HUES48 (cell line): ENCODE measurements at regions not wholly inside any gene's neighbourhood (a gene's known extent, or its start where the extent isn't known, plus 50 kb on each side); places are given as distances from the start of the nearest gene placed in this dataset.

Source experiments
- H3K27ac ChIP-seq: one replicate; pipeline ENCODE4 v1.7.0; 2013; ENCODE audit warnings: low read depth, low read length, inconsistent platforms
- H3K27me3 ChIP-seq: 2 replicates; pipeline ENCODE4 v1.6.1; 2013; ENCODE audit warnings: mild to moderate bottlenecking, low read length; ENCODE audit not compliant: control insufficient read depth, insufficient read depth
- H3K36me3 ChIP-seq: 2 replicates; pipeline ENCODE4 v1.6.1; 2013; ENCODE audit warnings: low read length; ENCODE audit not compliant: control insufficient read depth, insufficient read depth
- H3K4me1 ChIP-seq: 2 replicates; pipeline ENCODE4 v1.6.1; 2013; ENCODE audit warnings: mild to moderate bottlenecking, low read length; ENCODE audit not compliant: control insufficient read depth, insufficient read depth
- H3K4me3 ChIP-seq: 2 replicates; pipeline ENCODE4 v1.5.1; 2013; ENCODE audit warnings: mild to moderate bottlenecking, low read depth, low read length
- H3K9ac ChIP-seq: 2 replicates; pipeline ENCODE4 v1.6.1; 2013; ENCODE audit warnings: mild to moderate bottlenecking, low read depth, low read length, moderate library complexity
- H3K9me3 ChIP-seq: 2 replicates; pipeline ENCODE4 v1.6.1; 2013; ENCODE audit warnings: low read length; ENCODE audit not compliant: control insufficient read depth, insufficient read depth

DNA sequence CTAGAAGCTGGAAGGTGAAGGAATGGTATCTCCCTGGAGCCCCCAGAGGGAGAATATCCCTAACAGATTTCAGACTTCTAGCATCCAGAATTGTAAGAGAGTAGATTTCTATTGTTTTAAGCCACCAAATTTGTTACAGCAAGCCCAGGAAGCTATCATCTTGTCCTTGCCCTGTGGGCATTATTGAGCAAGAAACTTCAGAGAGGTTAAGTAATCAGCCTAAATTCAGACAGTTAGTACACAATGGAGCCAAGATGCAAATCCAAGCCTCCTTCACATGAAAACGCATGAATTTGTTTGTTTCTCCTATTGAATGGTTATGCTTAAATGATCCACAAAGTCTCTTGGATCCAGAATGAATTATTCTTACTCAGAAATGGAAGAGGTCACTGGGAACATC lies 55.2 kb upstream of the TRIB2 start:
- peaks cover 4% of the 10 kb centered on the region for H3K9me3 ChIP-seq
- no peak overlapping the region for H3K27ac ChIP-seq
- no peak overlapping the region for H3K9ac ChIP-seq
- H3K4me1 ChIP-seq, result no peaks in the 10 kb centered on the region
- no peaks in the 10 kb centered on the region for H3K36me3 ChIP-seq
- no peaks in the 10 kb centered on the region for H3K27me3 ChIP-seq
- no peak overlapping the region for H3K4me3 ChIP-seq

DNA sequence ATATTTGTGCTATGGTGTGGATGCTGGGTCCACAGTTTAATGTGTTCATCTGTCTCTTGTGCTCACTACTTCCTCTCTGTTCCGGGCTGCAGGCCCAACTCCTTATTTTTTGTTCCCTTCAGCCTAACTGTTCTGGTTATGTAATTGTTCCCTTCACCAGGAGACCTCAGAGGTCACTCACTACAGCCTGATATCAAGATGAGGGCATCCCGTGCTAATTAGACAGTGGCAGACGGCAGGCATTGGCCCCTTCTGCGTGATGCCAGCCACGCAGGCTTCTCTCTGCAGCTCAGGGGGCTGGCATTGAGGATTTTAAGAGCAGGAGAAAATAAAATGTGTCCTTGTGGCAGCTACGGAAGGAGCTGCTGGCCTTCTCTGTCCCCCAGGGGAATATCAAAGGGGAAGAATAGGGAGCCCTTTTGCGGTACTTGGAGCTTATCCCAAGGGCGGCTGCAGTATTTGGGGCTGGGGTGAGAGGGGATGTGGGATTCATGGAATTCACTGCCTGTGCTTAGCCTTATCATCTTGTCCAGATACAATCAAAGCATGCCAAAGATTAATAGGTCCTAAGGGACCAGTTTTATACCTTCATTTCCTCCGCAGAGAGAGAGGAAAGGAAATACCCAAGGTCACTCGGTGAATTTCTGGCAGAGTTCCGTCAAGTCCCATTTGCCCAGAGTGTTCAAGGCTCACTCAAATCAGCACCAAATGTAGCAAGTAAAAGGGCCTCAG lies 53.3 kb upstream of the TRIB2 start:
- no peaks in the 10 kb centered on the region for H3K27me3 ChIP-seq
- H3K4me1 ChIP-seq, result no peaks in the 10 kb centered on the region

DNA sequence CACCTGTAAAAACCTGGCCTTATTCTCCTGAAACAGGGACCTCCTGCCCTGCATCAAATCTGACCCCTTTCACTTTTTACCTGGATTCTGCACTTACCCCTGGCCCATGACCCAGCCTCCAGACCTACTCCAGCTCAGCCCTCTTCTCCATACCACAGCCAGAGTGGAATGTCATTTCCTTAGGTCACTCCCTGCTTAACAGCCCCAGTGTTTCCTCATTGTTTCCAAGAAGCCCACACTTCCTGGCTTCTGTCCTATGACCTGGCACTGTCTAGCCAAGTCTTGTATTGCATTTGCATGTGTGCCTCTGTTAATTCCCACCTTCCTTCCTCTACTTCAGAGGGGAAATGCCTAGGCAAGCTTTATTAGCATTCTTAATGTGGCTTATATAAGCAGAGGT lies 51.4 kb upstream of the TRIB2 start:
- H3K9me3 ChIP-seq, result peaks cover 9% of the 10 kb centered on the region
- H3K9ac ChIP-seq, result no peak overlapping the region
- no peak overlapping the region for H3K4me3 ChIP-seq
- H3K36me3 ChIP-seq, result no peaks in the 10 kb centered on the region
- no peaks in the 10 kb centered on the region for H3K27me3 ChIP-seq
- H3K27ac ChIP-seq, result no peak overlapping the region
- H3K4me1 ChIP-seq, result no peaks in the 10 kb centered on the region

More for the DNA sequence above, 53.3 kb upstream of the TRIB2 start:
- Histone ChIP-seq H3K27ac (no peak overlapping the region), H3K9ac (no peak overlapping the region), H3K9me3 (peaks cover 9% of the 10 kb centered on the region), H3K4me3 (no peak overlapping the region), H3K36me3 (no peaks in the 10 kb centered on the region)

DNA sequence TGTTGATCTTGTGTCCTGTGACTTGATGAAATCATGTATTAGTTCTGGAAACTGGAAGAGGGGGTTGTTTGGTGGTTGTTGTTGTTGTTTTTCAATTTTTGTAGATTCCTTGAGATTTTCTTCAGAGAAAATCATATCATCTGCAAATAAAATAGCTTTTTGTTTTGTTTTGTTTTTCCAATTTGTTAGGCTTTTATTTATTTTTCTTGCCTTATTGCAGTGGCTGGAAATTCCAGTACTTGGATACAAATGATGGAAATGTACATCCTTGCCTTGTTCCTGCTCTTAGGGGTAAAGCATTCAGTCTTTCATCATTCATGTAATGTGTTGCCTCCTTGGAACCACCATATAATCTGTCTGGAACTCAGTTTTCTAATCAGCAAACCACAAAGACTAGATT lies 50.3 kb upstream of the TRIB2 start:
- Histone ChIP-seq H3K4me3 (no peak overlapping the region), H3K4me1 (no peaks in the 10 kb centered on the region), H3K36me3 (no peaks in the 10 kb centered on the region), H3K9ac (no peak overlapping the region), H3K27me3 (no peaks in the 10 kb centered on the region), H3K27ac (no peak overlapping the region), H3K9me3 (peaks cover 9% of the 10 kb centered on the region)
